ENCODE measurements at regions not wholly inside any gene's neighbourhood (a gene's known extent, or its start where the extent isn't known, plus 50 kb on each side); places are given as distances from the start of the nearest gene placed in this dataset.
"Not testable (repeated sequence)": the region's sequence is repeated elsewhere in the genome, so short reads cannot be mapped to it uniquely, and the experiment has no call there.

- DNase-seq, result no peak
These were observed 55.2 kb upstream of the SLIT2 start for GRCh38 chr4:20196476-20196875.

- no peak for DNase-seq
These were observed 56.4 kb upstream of the SLIT2 start for GRCh38 chr4:20195071-20195885.

- peak in 2 of 4 experiments; percentile 53 to 62 for DNase-seq
These were observed 57.3 kb upstream of the SLIT2 start for GRCh38 chr4:20194123-20195013.

- DNase-seq, result no peak
These were observed 58.4 kb upstream of the SLIT2 start for GRCh38 chr4:20193141-20193936.

DNA sequence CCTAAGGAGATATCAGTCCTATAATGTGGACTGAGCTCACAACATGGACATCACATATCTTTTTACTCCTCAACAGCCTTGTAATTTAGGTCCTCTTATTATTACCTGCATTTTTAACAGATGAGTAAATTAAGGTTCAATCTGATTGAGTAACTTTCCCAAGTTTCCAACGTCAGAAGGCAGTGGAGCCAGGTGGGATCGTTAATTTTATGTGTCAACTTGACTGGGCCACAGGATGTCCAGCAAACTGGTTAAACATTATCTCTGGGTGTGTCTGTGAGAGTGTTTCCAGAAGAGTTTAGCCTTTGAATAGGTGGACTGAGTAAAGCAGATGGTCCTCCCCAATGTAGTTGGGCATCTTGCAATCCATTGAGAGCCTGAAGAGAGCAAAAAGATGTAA, 59.0 kb upstream of the SLIT2 start:
- DNase-seq, result no peak

GRCh38 chr4:20185103-20185502, 66.6 kb upstream of the SLIT2 start:
- no peak for DNase-seq

DNA sequence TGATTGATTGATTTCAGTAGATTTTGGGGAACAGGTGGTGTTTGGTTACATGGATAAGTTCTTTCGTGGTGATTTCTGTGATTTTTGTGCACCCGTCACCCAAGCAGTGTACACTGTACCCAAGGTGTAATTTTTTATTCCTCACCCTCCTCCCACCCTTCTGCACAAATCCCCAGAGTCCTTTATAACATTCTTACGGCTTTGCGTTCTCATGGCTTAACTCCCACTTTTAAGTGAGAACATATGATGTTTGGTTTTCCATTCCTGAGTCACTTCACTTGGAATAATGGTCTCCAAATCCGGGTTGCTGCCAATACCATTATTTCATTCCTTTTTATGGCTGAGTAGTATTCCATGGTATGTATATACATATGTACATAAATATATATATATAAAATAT, 68.6 kb upstream of the SLIT2 start:
- DNase-seq, result not testable (repeated sequence)

DNA sequence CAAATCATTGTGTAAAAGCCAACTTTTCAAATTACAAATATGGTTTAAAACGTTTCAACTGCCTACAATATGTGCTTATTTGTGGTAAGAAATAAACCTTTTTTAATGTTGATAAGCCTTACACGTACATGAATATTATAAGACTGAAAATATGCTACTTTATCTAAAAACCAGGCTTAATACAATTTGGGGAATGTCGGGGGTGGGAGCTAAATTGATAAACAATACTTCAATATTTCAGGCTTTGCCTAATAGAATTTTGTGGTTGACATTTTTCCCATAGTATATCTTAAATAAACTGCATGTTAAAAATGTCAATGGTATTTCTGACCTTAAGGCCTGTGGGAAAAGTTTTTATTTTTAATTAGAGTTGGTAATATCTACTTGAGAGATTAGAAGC, 69.8 kb upstream of the SLIT2 start:
- no peak for DNase-seq

- DNase-seq, result no peak
These were observed 71.2 kb upstream of the SLIT2 start for GRCh38 chr4:20180509-20180908.

GRCh38 chr4:20178902-20179576, 72.7 kb upstream of the SLIT2 start:
- DNase-seq, result no peak

GRCh38 chr4:20176881-20177280, 74.8 kb upstream of the SLIT2 start:
- no peak for DNase-seq

DNA sequence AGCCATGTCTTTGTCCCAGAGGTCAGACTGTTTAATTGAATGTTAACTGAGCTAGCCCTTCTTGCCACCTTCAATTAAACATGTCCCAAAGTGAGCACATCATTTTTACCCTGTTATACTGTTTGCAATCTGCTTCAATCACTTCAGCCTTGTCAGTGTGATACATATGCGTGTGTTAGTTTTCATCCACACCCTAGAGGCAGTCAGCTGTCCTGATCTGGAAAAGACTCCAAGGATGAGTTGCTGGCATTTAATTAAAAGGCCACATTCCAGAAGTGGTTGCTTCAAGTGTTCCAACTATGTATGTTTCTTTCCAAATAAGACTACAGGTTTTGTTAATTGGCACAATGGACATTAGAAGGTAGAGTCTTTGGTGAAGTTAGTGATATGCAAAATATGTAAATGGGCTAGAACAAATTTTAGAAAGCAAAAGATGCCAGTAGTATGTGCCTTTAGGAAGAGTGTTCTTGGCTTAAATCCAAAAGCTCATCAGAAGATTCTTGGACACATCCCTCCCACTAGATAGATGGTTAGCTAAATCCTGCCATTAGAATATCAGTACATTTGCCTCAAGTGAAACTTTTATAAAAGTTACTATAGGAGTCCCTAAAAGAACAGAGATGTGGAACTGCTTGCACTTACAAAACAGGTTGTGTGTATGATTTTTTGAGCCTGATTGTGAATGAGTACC, 79.5 kb upstream of the SLIT2 start:
- no peak for DNase-seq

DNA sequence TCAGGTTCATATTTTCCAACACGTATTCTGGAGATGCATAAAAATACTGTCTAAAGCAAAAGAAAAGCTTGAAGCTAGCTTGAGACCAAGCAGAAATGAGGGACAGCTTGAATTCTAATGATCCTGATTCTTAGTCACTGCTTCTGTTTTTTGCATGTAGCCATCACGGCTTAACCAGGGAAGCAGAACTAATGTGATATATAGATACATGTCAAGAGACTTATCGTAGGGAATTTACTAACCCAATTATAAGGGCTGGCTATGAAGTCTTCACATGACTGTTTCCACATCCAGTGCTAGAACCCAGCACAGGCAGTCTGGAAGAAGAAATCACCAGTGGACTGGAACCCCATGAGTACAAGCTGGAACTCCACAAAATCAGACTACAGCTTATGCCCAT, 85.2 kb upstream of the SLIT2 start:
- no peak for DNase-seq

- no peak for DNase-seq
These were observed 92.2 kb upstream of the SLIT2 start for GRCh38 chr4:20159516-20159915.

- no peak for DNase-seq
These were observed 93.5 kb upstream of the SLIT2 start for GRCh38 chr4:20158195-20158594.

DNA sequence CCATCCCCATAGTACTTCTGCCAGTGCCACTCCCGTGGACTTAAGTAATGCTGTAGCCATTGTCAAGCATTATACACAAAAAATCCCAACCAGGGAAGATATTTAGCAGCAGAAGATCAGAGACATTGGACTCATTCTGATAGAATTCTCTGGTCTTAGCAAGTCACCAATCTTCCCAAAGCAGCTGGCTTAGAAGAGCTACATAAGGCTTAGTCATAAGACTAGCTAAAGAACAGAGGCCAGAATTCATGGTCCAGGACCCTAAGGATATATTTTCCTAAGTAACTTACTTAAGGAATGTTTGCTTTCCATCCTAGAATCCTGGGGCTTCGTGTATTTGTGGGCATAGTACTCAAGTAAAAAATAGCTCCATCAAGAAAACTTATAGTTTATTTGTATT, 100.3 kb upstream of the SLIT2 start:
- DNase-seq, result no peak

GRCh38 chr4:20149143-20149542, 102.6 kb upstream of the SLIT2 start:
- DNase-seq, result not testable (repeated sequence)

DNA sequence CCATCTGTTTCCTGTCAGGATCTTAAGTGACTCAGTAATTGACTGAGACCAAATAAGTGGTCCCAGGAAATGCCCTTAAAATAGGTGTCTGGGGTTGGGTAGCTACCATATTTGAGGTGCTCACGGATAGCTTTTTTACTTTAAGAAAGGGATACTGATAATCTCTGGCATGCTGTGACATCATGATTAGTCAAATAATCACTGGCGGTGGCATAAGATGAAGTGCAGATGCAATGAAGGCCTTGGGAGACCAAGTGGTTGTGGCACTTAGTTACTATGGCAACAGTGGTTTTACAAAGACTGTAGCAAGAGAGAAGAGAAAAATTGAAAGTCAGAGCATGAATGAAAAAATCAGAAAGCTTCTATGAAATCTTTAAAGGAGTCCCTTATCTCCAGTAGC, 114.5 kb upstream of the SLIT2 start:
- DNase-seq, result no peak

GRCh38 chr4:20127626-20128025, 124.1 kb upstream of the SLIT2 start:
- DNase-seq, result no peak

GRCh38 chr4:20126906-20127305, 124.8 kb upstream of the SLIT2 start:
- DNase-seq, result no peak

- no peak for DNase-seq
These were observed 127.2 kb upstream of the SLIT2 start for GRCh38 chr4:20124317-20125026.

Measured in suppressor macrophage (primary cell).